Right lobe of liver (tissue), 6 donors: ENCODE measurements at regions not wholly inside any gene's neighbourhood (a gene's known extent, or its start where the extent isn't known, plus 50 kb on each side); places are given as distances from the start of the nearest gene placed in this dataset.

Experiments
- ATAC-seq, 4 donors: fragments of 200-7000 bp; cut with Tn5 transposase; one replicate each; pipeline ENCODE4 v1.9.1; 2020; ENCODE audit warnings: mild to moderate bottlenecking in 4 of 4, moderate library complexity in 4 of 4
- DNase-seq, 3 donors: peaks; one replicate each; pipeline ENCODE4 v3.0.0-alpha.2; 2020
- H3K27ac ChIP-seq, 3 donors: fragments of 200-600 bp; one replicate each; pipeline ENCODE4 v1.8.0; 2022
- H3K27me3 ChIP-seq, 2 donors: fragments of 200-600 bp; one replicate each; pipeline ENCODE4 v1.8.0; 2022
- H3K36me3 ChIP-seq, 4 donors: fragments of 200-600 bp; sonication (generic) in 1 of 4; one replicate each; pipeline versions ENCODE4 v1.5.1 to v1.8.0; 2017 to 2022; ENCODE audit warnings: control low read depth in 1 of 4
- H3K4me1 ChIP-seq, 4 donors: fragments of 200-600 bp; sonication (generic) in 1 of 4; one replicate each; pipeline versions ENCODE4 v1.5.1 to v1.8.0; 2017 to 2022; ENCODE audit warnings: control low read depth in 1 of 4
- H3K4me3 ChIP-seq, 3 donors: fragments of 200-600 bp; one replicate each; pipeline ENCODE4 v1.8.0; 2022
- H3K9me3 ChIP-seq, 4 donors: fragments of 200-600 bp; sonication (generic) in 1 of 4; one replicate each; pipeline versions ENCODE4 v1.5.1 to v1.8.0; 2017 to 2022; ENCODE audit warnings: control low read depth in 1 of 4
- POLR2A ChIP-seq: fragments of 450-650 bp; IDR thresholded peaks from one replicate; pipeline ENCODE4 v1.6.1; 2017; ENCODE audit warnings: antibody characterized with exemption, mild to moderate bottlenecking
- WGBS: methylation state at CpG from one replicate; pipeline ENCODE4 v1.1.6; 2018; ENCODE audit warnings: low coverage, low lambda C conversion rate; ENCODE audit not compliant: insufficient coverage; ENCODE audit errors: missing lambda C conversion rate; 5-methylcytosine and 5-hydroxymethylcytosine counted together
- intact Hi-C, 2 donors: fragments of 100-400 bp; cut with DNase I; formaldehyde crosslinking; loops; one replicate each; pipeline versions ENCODE4 v1.11.2 to v1.14.1; 2022
- TF ChIP-seq, protein P1 (sequence below), 4 donors: fragments of 200-600 bp in 3 of 4; fragments of 450-650 bp in 1 of 4; IDR thresholded peaks; one replicate each; pipeline versions ENCODE4 v1.5.1 to v1.8.0; 2016 to 2022; ENCODE audit warnings: antibody characterized with exemption in 4 of 4, mild to moderate bottlenecking in 2 of 4
- donor health status: DM: no; HTN: yes; CAD: no.
- donor health status: DM: no; HTN: no; CAD: no.
- donor health status: DM: no; HTN: no; CAD: no.
- donor health status: DM: no; HTN: yes; CAD: no.
- donor health status: DM: no; HTN: yes; CAD: no.

DNA sequence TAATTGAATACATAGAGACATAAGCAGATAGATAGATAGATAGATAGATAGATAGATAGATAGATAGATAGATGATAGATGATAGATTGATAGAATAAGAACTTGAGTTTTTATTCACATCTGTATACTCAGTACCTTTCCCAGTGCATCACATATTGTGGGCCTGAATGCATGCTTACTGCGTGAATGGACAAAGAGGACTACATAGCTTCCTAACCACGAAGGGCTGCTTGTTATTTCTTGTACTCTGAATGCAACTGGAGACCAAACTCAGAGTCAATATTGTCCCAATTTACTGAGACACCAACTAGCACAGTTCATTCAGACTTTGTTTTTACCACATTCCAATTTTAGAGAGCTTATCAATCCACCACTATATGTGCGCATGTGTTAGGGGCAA, 422.9 kb upstream of the GRM7 start:
- Histone ChIP-seq H3K4me1 (no peaks in the 10 kb centered on the region), H3K27me3 (no peaks in the 10 kb centered on the region), H3K9me3 (no peaks in the 10 kb centered on the region), H3K4me3 (no peak overlapping the region), H3K36me3 (no peaks in the 10 kb centered on the region), H3K27ac (no peak overlapping the region)
- no peak for TF ChIP-seq POLR2A
- TF ChIP-seq, protein P1, sequence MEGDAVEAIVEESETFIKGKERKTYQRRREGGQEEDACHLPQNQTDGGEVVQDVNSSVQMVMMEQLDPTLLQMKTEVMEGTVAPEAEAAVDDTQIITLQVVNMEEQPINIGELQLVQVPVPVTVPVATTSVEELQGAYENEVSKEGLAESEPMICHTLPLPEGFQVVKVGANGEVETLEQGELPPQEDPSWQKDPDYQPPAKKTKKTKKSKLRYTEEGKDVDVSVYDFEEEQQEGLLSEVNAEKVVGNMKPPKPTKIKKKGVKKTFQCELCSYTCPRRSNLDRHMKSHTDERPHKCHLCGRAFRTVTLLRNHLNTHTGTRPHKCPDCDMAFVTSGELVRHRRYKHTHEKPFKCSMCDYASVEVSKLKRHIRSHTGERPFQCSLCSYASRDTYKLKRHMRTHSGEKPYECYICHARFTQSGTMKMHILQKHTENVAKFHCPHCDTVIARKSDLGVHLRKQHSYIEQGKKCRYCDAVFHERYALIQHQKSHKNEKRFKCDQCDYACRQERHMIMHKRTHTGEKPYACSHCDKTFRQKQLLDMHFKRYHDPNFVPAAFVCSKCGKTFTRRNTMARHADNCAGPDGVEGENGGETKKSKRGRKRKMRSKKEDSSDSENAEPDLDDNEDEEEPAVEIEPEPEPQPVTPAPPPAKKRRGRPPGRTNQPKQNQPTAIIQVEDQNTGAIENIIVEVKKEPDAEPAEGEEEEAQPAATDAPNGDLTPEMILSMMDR (IDR thresholded peaks at IDR 0.05), result no peak
- intact Hi-C loops, result no loop called here
- ATAC-seq (no peak), DNase-seq (no peak)
- WGBS, result 58% methylated on average over 3 of the region's 3 CpGs

DNA sequence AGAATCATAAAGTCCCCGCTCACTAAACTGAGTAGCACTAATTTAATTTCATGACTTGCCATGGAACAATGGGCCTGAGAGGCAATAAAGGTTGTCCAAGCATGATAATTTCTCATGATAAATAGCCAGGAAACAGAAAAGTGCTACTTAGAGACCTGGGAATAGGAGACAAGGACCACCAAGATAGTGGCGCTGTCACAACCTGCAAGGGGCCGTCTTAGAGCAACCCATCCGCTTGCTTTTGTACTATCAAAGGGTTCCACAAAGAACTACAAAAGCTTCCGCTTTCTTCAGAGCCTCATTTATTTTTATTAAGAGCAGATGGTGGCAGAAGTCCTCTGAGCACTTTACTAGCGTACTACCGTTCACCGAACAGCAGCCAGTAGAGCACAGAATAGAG, 421.7 kb upstream of the GRM7 start:
- no peak overlapping the region for H3K4me3 ChIP-seq
- no peaks in the 10 kb centered on the region for H3K36me3 ChIP-seq
- no peaks in the 10 kb centered on the region for H3K9me3 ChIP-seq
- no peak for TF ChIP-seq POLR2A
- TF ChIP-seq, protein P1 (IDR thresholded peaks at IDR 0.05), result no peak
- no peaks in the 10 kb centered on the region for H3K27me3 ChIP-seq
- no peaks in the 10 kb centered on the region for H3K4me1 ChIP-seq
- H3K27ac ChIP-seq, result no peak overlapping the region
- no peak for DNase-seq
- 89% methylated on average over 8 of the region's 8 CpGs for WGBS
- intact Hi-C loops, result no loop called here
- ATAC-seq, result no peak

DNA sequence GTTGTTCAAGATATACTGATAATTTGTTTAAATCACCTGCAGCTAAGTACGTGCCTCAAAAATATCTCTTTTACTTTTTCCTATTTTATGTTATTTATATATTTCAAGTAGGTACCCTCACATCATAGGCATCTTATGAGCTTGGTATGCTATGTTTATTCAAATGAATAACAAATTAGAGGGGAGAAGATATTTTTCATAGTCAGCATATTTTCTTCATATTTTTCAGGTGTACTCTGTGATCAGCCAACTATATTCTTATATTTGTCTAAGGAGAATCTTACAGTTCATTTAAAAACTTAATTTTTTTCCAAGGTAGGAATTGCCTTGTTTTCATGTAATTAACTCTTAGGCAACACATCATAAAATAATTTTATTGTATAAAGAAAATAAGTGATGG, 421.1 kb upstream of the GRM7 start:
- TF ChIP-seq POLR2A, result no peak
- TF ChIP-seq, protein P1 (IDR thresholded peaks at IDR 0.05), result no peak
- DNase-seq, result no peak
- intact Hi-C loops, result no loop called here

DNA sequence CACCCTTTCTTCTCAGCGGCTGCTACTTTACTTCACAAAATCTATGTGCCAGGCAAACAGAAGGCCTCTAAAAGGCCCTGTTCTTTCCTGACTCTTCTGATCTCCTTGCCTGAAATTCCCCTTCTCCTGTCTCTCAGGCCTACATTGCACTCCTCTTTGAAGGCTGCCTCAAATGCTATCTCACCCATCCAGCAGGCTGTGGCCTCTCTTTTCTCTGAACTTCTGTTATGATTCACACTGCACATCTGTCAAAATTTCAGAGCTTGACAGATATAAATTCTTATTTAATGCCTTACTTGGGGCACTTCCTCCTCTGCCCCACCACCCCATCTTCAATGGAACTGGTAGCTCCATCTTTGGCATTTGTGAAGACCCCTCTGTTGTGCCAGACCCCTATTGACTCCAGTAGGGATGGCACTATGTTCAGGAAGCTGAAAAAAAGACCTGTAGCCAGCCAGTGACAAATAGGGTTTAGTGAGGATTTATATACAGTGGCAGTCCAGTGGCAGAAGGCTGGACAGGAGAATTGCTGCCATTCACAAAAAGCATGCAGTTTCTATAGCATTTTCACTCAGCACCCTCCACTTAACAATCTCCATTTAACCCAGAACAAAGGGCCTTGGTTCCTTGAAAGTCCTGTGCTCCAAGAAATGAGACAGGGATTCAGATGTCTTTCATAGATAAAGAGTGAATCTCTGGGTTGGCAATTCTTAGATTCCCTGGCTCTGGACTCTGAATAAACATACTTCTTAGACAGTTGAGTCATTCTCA, 415.8 kb upstream of the GRM7 start:
- TF ChIP-seq, protein P1 (IDR thresholded peaks at IDR 0.05), result no peak
- TF ChIP-seq POLR2A, result no peak
- 83% methylated on average over 1 of the region's 1 CpG for WGBS
- no peak for ATAC-seq
- Histone ChIP-seq H3K4me1 (no peaks in the 10 kb centered on the region), H3K27ac (no peak overlapping the region), H3K4me3 (no peak overlapping the region), H3K36me3 (no peaks in the 10 kb centered on the region), H3K9me3 (no peaks in the 10 kb centered on the region), H3K27me3 (no peaks in the 10 kb centered on the region)
- DNase-seq, result no peak
- intact Hi-C loops, result no loop called here

More for the DNA sequence above, 421.1 kb upstream of the GRM7 start:
- no peak overlapping the region for H3K27ac ChIP-seq
- ATAC-seq, result no peak
- no peaks in the 10 kb centered on the region for H3K9me3 ChIP-seq
- H3K4me1 ChIP-seq, result no peaks in the 10 kb centered on the region
- no peaks in the 10 kb centered on the region for H3K27me3 ChIP-seq
- WGBS, result 47% methylated on average over 1 of the region's 1 CpG
- no peaks in the 10 kb centered on the region for H3K36me3 ChIP-seq
- no peak overlapping the region for H3K4me3 ChIP-seq
